ENCODE measurements at regions not wholly inside any gene's neighbourhood (a gene's known extent, or its start where the extent isn't known, plus 50 kb on each side); places are given as distances from the start of the nearest gene placed in this dataset.

GRCh38 chr15:87267798-87268197 is 988.7 kb downstream of the NTRK3 start (continued):
- TF ChIP-seq TAF15 (IDR thresholded peaks at IDR 0.05; ENCODE audit: low read depth, low read length, poor library complexity, severe bottlenecking) (no peak), ZNF569 (CRISPR knock-in tag; IDR thresholded peaks at IDR 0.05; ENCODE audit: borderline replicate concordance) (no peak), FOXP4 (CRISPR knock-in tag; IDR thresholded peaks at IDR 0.05) (no peak), THAP11 (CRISPR knock-in tag; IDR thresholded peaks at IDR 0.05) (no peak), STAT5B (CRISPR knock-in tag; IDR thresholded peaks at IDR 0.05) (no peak), ZNF841 (CRISPR knock-in tag; IDR thresholded peaks at IDR 0.05; ENCODE audit: borderline replicate concordance) (no peak), ZNF468 (CRISPR knock-in tag; IDR thresholded peaks at IDR 0.05) (no peak)

- H2AFZ ChIP-seq (ENCODE audit: low read length): no peak overlapping the region
- H3K4me1 ChIP-seq (ENCODE audit: insufficient read depth, low read length): no peaks in the 10 kb centered on the region
- no peaks in the 10 kb centered on the region for H4K20me1 ChIP-seq (ENCODE audit: insufficient read depth, low read length)
- H3K4me2 ChIP-seq (ENCODE audit: low read depth, low read length): no peak overlapping the region
- H3K27ac ChIP-seq (ENCODE audit: extremely low read length, insufficient read depth, low read length): no peak overlapping the region
- in situ Hi-C loops (cut with HindIII; ENCODE audit: extremely low pct_ligation_motif_present, low pct_unique_long_range_greater_than_20kb) (no loop called here), intact Hi-C loops (cut with micrococcal nuclease; ENCODE audit: unreplicated experiment) (no loop called here)
- TF ChIP-seq ZNF510 (CRISPR knock-in tag; IDR thresholded peaks at IDR 0.05; ENCODE audit: low read depth) (no peak), MTF1 (CRISPR knock-in tag; IDR thresholded peaks at IDR 0.05) (no peak), KLF9 (CRISPR knock-in tag; IDR thresholded peaks at IDR 0.05; ENCODE audit: low read depth) (no peak), STAT6 (CRISPR knock-in tag; IDR thresholded peaks at IDR 0.05; ENCODE audit: borderline replicate concordance) (no peak), ZNF557 (CRISPR knock-in tag; IDR thresholded peaks at IDR 0.05) (no peak), ZNF12 (CRISPR knock-in tag; IDR thresholded peaks at IDR 0.05) (no peak), ZNF253 (CRISPR knock-in tag; IDR thresholded peaks at IDR 0.05; ENCODE audit: borderline replicate concordance) (no peak), KDM5A (IDR thresholded peaks at IDR 0.05; ENCODE audit: borderline replicate concordance, low read length) (no peak), RFX5 (IDR thresholded peaks at IDR 0.05; ENCODE audit: low read depth, low read length) (no peak), FOSL2 (CRISPR knock-in tag; IDR thresholded peaks at IDR 0.05) (no peak), PPARG (CRISPR knock-in tag; conservative IDR thresholded peaks at IDR 0.05) (no peak), HNF4G (IDR thresholded peaks at IDR 0.05; ENCODE audit: borderline replicate concordance, low read depth, low read length) (no peak), HNF4G (CRISPR knock-in tag; IDR thresholded peaks at IDR 0.05; ENCODE audit: borderline replicate concordance, low read depth) (no peak), ATM (IDR thresholded peaks at IDR 0.05; ENCODE audit: borderline replicate concordance) (no peak), HDAC1 (CRISPR knock-in tag; IDR thresholded peaks at IDR 0.05) (no peak), YEATS4 (CRISPR knock-in tag; IDR thresholded peaks at IDR 0.05; ENCODE audit: borderline replicate concordance) (no peak)
- no peaks in the 10 kb centered on the region for H3K36me3 ChIP-seq (replicated peaks in 1 of 2; ENCODE audit: control insufficient read depth in 1 of 2, insufficient read depth in 2 of 2, low read length in 2 of 2)
- BruUV-seq (replicated peaks): no TSS peak
- ATAC-seq (no peak), DNase-seq (ENCODE audit: low spot score) (no peak), FAIRE-seq (no peak)
- H3K27me3 ChIP-seq (ENCODE audit: control insufficient read depth in 1 of 2, insufficient read depth in 2 of 2, low read length in 2 of 2): no peaks in the 10 kb centered on the region
- H3K9ac ChIP-seq (ENCODE audit: insufficient read depth, low read depth, low read length): no peak overlapping the region
- CTCF ChIA-PET (ENCODE audit: low intra/inter-chr PET ratio, low total read pairs): no interaction called here
- no peak overlapping the region for H3K4me3 ChIP-seq (replicated peaks in 1 of 3; ENCODE audit: insufficient read depth in 1 of 3, low read depth in 2 of 3, low read length in 3 of 3)
- WGBS (ENCODE audit: low lambda C conversion rate): 0% methylated on average over 2 of the region's 2 CpGs
- H3K9me3 ChIP-seq (ENCODE audit: low read length): peaks cover 96% of the 10 kb centered on the region
- POLR2A ChIA-PET: no interaction called here
- no peaks in the 10 kb centered on the region for H3K79me2 ChIP-seq (ENCODE audit: insufficient read depth, low read length)
These were observed 992.7 kb downstream of the NTRK3 start for GRCh38 chr15:87263871-87264270.

All from HepG2 (cell line).